Esophagus muscularis mucosa (tissue), 3 donors: ENCODE measurements at regions not wholly inside any gene's neighbourhood (a gene's known extent, or its start where the extent isn't known, plus 50 kb on each side); places are given as distances from the start of the nearest gene placed in this dataset.

ENCODE experiments used
- small RNA-seq, 3 donors: library from RNA; depleted of rRNA; stranded (forward); fragments of <200 nt; gene quantifications; one replicate each; pipeline ENCODE3, GENCODE V24; 2016

Small RNA genes in the stretch of these regions (small RNA-seq; reads per million reads assigned to genes)
- gene RNU6-505P, result 0 reads per million in 3 donors
